Adrenal gland (tissue), 9 donors: ENCODE measurements at regions not wholly inside any gene's neighbourhood (a gene's known extent, or its start where the extent isn't known, plus 50 kb on each side); places are given as distances from the start of the nearest gene placed in this dataset.

Experiments used
- DNase-seq, 7 donors: peaks; one replicate each; pipeline ENCODE4 v3.0.0-alpha.2; 2019 to 2020
- H3K27ac ChIP-seq, 5 donors: fragments of 200-600 bp; sonication (generic) in 4 of 5; 1 replicate in 3 of 5; 2 replicates in 2 of 5; pipeline versions ENCODE4 v1.5.1 to v1.8.0; 2016 to 2020; ENCODE audit warnings: mild to moderate bottlenecking in 1 of 5
- H3K27me3 ChIP-seq: fragments of 200-600 bp; 2 replicates; pipeline ENCODE4 v1.8.0; 2021
- H3K36me3 ChIP-seq, 2 donors: fragments of 200-600 bp; replicated peaks in 1 of 2; 1 replicate in 1 of 2; 2 replicates in 1 of 2; pipeline versions ENCODE4 v1.5.1 to v1.8.0; 2018 to 2022
- H3K4me1 ChIP-seq, 2 donors: fragments of 200-600 bp; replicated peaks in 1 of 2; 1 replicate in 1 of 2; 2 replicates in 1 of 2; pipeline versions ENCODE4 v1.5.1 to v1.8.0; 2018 to 2021
- H3K4me3 ChIP-seq, 4 donors: fragments of 200-600 bp; sonication (generic) in 3 of 4; one replicate each; pipeline ENCODE4 v1.5.1; 2016 to 2018
- H3K9me3 ChIP-seq, 3 donors: fragments of 200-600 bp; sonication (generic) in 1 of 3; replicated peaks in 1 of 3; 1 replicate in 2 of 3; 2 replicates in 1 of 3; pipeline versions ENCODE4 v1.5.1 to v1.8.0; 2016 to 2021
- CTCF ChIP-seq, 6 experiments: fragments of 450-650 bp in 4 of 6; fragments of 200-600 bp in 2 of 6; sonication (generic) in 1 of 6; IDR thresholded peaks; 1 replicate in 5 of 6; 2 replicates in 1 of 6; pipeline versions ENCODE4 v1.5.1 to v1.8.0; 2016 to 2021; ENCODE audit warnings: antibody characterized with exemption in 6 of 6, mild to moderate bottlenecking in 2 of 6, moderate library complexity in 1 of 6
- POLR2A ChIP-seq, 2 donors: fragments of 450-650 bp; IDR thresholded peaks; one replicate each; pipeline ENCODE4 v1.6.1; 2017; ENCODE audit warnings: antibody characterized with exemption in 2 of 2, mild to moderate bottlenecking in 2 of 2, moderate library complexity in 1 of 2
- WGBS, 4 donors: extraction: QIAGEN DNeasy Blood & Tissue Kit in 2 of 4; methylation state at CpG; one replicate each; pipeline versions ENCODE4 v1.1.5 to v1.1.7; 2013 to 2017; 5-methylcytosine and 5-hydroxymethylcytosine counted together
- intact Hi-C, 2 donors: fragments of 100-400 bp; cut with DNase I; formaldehyde crosslinking; loops; one replicate each; pipeline versions ENCODE4 v1.14.1 to v1.15.0; 2022 to 2023
- donor health status: healthy with polysubstance abuse.
- donor health status: Bipolar disorder and iron deficiency.
- donor health status: DM: yes; HTN: yes; CAD: no.
- donor health status: DM: no; HTN: no; CAD: no.
- donor health status: DM: no; HTN: no; CAD: no.

- H3K27ac ChIP-seq = no peak overlapping the region
Measured at GRCh38 chr2:134143568-134143967, 110.3 kb upstream of the MGAT5 start.

DNA sequence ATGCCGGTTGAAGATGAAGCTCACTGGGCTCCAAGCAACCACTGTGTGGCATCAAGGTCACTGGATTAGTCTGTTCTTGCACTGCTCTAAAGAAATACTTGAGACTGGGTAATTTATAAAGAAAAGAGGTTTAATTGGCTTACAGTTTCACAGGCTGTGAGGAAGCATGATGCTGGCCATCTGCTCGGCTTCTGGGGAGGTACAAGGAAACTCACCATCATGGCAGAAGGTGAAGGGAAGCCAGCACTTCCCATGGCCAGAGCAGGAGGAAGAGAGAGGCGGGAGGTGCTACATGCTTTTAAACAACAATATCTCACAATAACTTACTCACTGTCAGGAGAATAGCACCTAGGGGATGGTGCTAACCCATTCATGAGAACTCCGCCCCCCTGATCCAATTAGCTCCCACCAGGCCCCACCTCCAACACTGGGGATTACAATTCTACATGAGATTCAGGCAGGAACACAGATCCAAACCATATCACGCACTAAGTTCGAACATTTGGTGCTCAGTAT lies 109.7 kb upstream of the MGAT5 start:
- 90 to 93% (median 91%) methylated on average over 6 of the region's 6 CpGs for WGBS, 4 donors
- TF ChIP-seq CTCF (IDR thresholded peaks at IDR 0.05) (no peak), POLR2A (IDR thresholded peaks at IDR 0.05) (no peak)

More at GRCh38 chr2:134143568-134143967, 110.3 kb upstream of the MGAT5 start:
- Histone ChIP-seq H3K9me3 (no peaks in the 10 kb centered on the region), H3K27me3 (no peaks in the 10 kb centered on the region), H3K4me3 (no peak overlapping the region), H3K36me3 (no peaks in the 10 kb centered on the region), H3K4me1 (peaks cover 0 to 25% of the 10 kb centered on the region in 2 donors)
- TF ChIP-seq POLR2A (IDR thresholded peaks at IDR 0.05) = no peak
- no peak for TF ChIP-seq CTCF (IDR thresholded peaks at IDR 0.05)
- 93 to 97% (median 96%) methylated on average over 3 of the region's 3 CpGs for WGBS, 4 donors
- DNase-seq = no peak
- intact Hi-C loops = no loop called here

DNA sequence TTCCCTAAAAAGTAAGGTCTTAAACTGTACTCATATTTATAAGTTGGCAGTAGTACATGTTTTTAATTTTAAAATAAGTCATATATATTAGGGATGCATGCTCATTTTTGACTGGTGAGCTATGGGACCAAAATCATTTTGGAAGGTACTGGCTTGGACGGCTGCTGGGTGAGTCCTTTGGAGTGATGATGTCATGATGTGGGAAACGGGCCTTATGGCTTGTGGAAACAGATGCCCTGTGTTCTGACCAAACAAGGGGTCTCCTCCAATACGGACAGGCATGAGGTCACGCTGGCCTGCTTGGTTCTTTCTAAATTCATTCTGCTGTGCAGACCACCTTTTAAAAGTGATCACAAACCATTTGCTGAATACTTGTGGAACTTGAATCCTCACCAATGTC lies 109.2 kb upstream of the MGAT5 start:
- no peak for DNase-seq
- WGBS, 4 donors = 85 to 92% (median 88%) methylated on average over 4 of the region's 4 CpGs
- H3K27me3 ChIP-seq = no peaks in the 10 kb centered on the region
- no peak for TF ChIP-seq POLR2A (IDR thresholded peaks at IDR 0.05)
- TF ChIP-seq CTCF (IDR thresholded peaks at IDR 0.05) = no peak
- no peaks in the 10 kb centered on the region for H3K9me3 ChIP-seq
- intact Hi-C loops = no loop called here
- no peak overlapping the region for H3K27ac ChIP-seq
- no peak overlapping the region for H3K4me3 ChIP-seq
- peaks cover 0 to 34% of the 10 kb centered on the region in 2 donors for H3K4me1 ChIP-seq
- H3K36me3 ChIP-seq = no peaks in the 10 kb centered on the region

More for the DNA sequence above, 109.7 kb upstream of the MGAT5 start:
- H3K27ac ChIP-seq = no peak overlapping the region
- H3K27me3 ChIP-seq = no peaks in the 10 kb centered on the region
- no peaks in the 10 kb centered on the region for H3K9me3 ChIP-seq
- intact Hi-C loops = no loop called here
- H3K4me1 ChIP-seq = peaks cover 0 to 29% of the 10 kb centered on the region in 2 donors
- H3K36me3 ChIP-seq = no peaks in the 10 kb centered on the region
- H3K4me3 ChIP-seq = no peak overlapping the region
- DNase-seq = no peak

GRCh38 chr2:134145519-134145918 lies 108.4 kb upstream of the MGAT5 start:
- DNase-seq = no peak
- Histone ChIP-seq H3K4me1 (peaks cover 0 to 27% of the 10 kb centered on the region in 2 donors), H3K4me3 (no peak overlapping the region), H3K36me3 (no peaks in the 10 kb centered on the region), H3K27me3 (no peaks in the 10 kb centered on the region), H3K9me3 (no peaks in the 10 kb centered on the region), H3K27ac (no peak overlapping the region)
- no peak for TF ChIP-seq POLR2A (IDR thresholded peaks at IDR 0.05)
- TF ChIP-seq CTCF (IDR thresholded peaks at IDR 0.05) = no peak
- WGBS, 4 donors = 79 to 88% (median 82%) methylated on average over 5 of the region's 5 CpGs
- intact Hi-C loops = no loop called here
